ENCODE measurements at regions not wholly inside any gene's neighbourhood (a gene's known extent, or its start where the extent isn't known, plus 50 kb on each side); places are given as distances from the start of the nearest gene placed in this dataset.

GRCh38 chr10:94277450-94277849 is 85.3 kb downstream of the NOC3L start:
- 88 to 89% methylated on average over 6 of the region's 6 CpGs for whole genome bisulfite sequencing, 2 donors
- no peak overlapping the region for H3K4me3 ChIP-seq (ENCODE audit: low read depth, poor library complexity, severe bottlenecking)
- intact Hi-C loops (cut with DNase I; ENCODE audit: low total_unique reads), result no loop called here
- no peak for DNase-seq (ENCODE audit: low spot score in 2 of 2)
- TF ChIP-seq, protein P1, sequence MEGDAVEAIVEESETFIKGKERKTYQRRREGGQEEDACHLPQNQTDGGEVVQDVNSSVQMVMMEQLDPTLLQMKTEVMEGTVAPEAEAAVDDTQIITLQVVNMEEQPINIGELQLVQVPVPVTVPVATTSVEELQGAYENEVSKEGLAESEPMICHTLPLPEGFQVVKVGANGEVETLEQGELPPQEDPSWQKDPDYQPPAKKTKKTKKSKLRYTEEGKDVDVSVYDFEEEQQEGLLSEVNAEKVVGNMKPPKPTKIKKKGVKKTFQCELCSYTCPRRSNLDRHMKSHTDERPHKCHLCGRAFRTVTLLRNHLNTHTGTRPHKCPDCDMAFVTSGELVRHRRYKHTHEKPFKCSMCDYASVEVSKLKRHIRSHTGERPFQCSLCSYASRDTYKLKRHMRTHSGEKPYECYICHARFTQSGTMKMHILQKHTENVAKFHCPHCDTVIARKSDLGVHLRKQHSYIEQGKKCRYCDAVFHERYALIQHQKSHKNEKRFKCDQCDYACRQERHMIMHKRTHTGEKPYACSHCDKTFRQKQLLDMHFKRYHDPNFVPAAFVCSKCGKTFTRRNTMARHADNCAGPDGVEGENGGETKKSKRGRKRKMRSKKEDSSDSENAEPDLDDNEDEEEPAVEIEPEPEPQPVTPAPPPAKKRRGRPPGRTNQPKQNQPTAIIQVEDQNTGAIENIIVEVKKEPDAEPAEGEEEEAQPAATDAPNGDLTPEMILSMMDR (IDR thresholded peaks at IDR 0.05), result no peak
- TF ChIP-seq POLR2A (IDR thresholded peaks at IDR 0.05), result no peak

DNA sequence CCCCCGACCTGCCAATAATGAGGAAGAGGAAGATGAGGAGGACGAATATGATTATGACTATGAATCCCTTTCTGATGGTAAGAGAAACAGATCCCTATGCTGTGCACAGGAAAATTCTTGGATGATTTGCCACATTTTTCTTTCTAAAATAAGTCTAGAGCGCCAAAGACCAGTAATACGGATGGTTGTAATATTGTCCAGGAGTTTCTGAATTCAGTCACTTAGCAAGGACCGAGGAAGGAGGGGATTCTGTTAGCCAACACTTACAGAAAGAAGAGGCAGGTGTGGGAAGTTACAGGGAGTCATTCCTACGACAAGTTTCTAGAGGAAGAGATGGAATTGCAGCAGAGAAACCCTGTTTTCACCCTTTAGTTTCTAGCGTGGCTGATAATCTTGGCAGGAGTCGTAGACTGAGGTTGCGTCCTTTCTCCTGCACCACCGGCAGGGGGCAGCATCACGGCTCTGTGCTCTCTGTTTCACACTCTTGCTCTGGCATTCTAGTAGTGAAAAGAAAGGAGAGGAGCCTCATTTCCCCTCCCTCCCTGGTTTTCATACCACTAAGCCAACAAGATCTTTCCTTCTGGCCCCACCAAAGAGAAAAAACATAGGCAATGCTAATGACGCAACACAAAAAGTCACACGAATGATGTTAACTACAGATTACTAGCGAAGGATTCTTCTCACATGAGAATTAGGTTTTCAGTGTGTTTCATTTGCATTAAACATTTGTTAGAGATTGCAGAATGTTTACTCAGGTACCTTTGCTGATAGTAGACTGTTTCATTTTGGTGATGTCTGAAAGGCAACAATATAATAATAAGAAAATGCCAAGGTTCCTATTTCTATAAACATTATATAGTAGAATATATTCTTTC is 82.7 kb downstream of the NOC3L start:
- no peak overlapping the region for H3K4me3 ChIP-seq (ENCODE audit: low read depth, poor library complexity, severe bottlenecking)
- DNase-seq (ENCODE audit: low spot score in 2 of 2), result no peak
- intact Hi-C loops (cut with DNase I; ENCODE audit: low total_unique reads), result loop anchor here (5.0 kb wide), 1 partner anchor 162 kb away; no protein-coding TSS in a partner anchor
- WGBS, 2 donors, result 43 to 51% methylated on average over 14 of the region's 14 CpGs
- TF ChIP-seq, protein P1 (IDR thresholded peaks at IDR 0.05), result no peak
- no peak for TF ChIP-seq POLR2A (IDR thresholded peaks at IDR 0.05)

DNA sequence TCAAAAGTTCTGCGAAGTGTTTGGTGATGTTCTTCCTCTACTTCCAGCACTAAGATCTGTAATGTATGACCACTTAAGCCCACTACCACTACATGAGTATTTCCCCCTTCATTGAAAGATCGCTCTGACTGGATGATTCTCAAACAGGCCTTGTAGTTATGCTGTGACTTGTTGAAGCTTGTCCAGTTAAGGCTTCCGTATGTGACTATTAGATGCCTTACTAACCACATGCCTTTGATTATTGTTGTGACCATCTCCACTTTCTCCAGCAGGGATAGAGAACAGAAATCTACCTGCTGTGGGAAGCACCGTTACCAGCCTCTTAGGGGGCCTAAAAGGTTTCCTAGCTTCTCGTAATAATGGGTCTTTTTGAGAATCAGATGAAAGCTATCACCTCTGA is 81.1 kb downstream of the NOC3L start:
- no peak overlapping the region for H3K4me3 ChIP-seq (ENCODE audit: low read depth, poor library complexity, severe bottlenecking)
- DNase-seq (ENCODE audit: low spot score in 2 of 2), result no peak
- intact Hi-C loops (cut with DNase I; ENCODE audit: low total_unique reads), result loop anchor here (5.0 kb wide), 1 partner anchor 161 kb away; no protein-coding TSS in a partner anchor
- WGBS, 2 donors, result 77 to 80% methylated on average over 5 of the region's 5 CpGs
- TF ChIP-seq, protein P1 (IDR thresholded peaks at IDR 0.05), result no peak

DNA sequence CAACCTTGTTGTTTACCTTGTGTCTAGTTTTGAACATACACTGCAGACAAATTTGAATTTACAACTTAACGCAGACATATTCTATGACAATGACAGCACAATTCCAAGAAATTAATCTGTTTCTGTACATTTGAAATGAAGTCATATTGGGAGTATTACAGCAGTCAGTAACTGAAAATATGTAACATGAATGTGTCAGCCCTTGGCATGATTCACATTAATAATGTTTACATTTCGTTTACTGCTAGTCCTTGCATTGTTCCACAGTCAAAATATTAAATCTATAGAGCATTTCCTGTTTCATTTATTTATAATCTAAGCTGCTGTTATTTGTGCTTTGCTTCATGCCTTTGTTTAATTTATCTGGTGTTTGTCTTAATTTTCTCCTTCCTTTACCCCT is 80.4 kb downstream of the NOC3L start:
- intact Hi-C loops (cut with DNase I; ENCODE audit: low total_unique reads), result loop anchor here (5.0 kb wide), 1 partner anchor 160 kb away; no protein-coding TSS in a partner anchor
- TF ChIP-seq, protein P1 (IDR thresholded peaks at IDR 0.05), result no peak
- no peak for TF ChIP-seq POLR2A (IDR thresholded peaks at IDR 0.05)
- WGBS, 2 donors, result 74 to 81% methylated on average over 2 of the region's 2 CpGs

More for the DNA sequence above, 80.4 kb downstream of the NOC3L start:
- no peak for DNase-seq (ENCODE audit: low spot score in 2 of 2)
- no peak overlapping the region for H3K4me3 ChIP-seq (ENCODE audit: low read depth, poor library complexity, severe bottlenecking)
